Thyroid gland (tissue), 4 donors: ENCODE measurements at regions not wholly inside any gene's neighbourhood (a gene's known extent, or its start where the extent isn't known, plus 50 kb on each side); places are given as distances from the start of the nearest gene placed in this dataset.

Source experiments
- DNase-seq, 2 donors: peaks; one replicate each; pipeline ENCODE4 v3.0.0-alpha.2; 2019
- H3K27ac ChIP-seq, 3 donors: fragments of 200-600 bp; sonication (generic); 1 replicate in 2 of 3; 2 replicates in 1 of 3; pipeline ENCODE4 v1.5.1; 2016 to 2019; ENCODE audit warnings: mild to moderate bottlenecking in 1 of 3, moderate library complexity in 1 of 3
- H3K27me3 ChIP-seq: fragments of 200-600 bp; sonication (generic); one replicate; pipeline ENCODE4 v1.5.1; 2019
- H3K36me3 ChIP-seq, 2 donors: fragments of 200-600 bp; sonication (generic); one replicate each; pipeline ENCODE4 v1.5.1; 2016 to 2019
- H3K4me1 ChIP-seq, 2 donors: fragments of 200-600 bp; sonication (generic); one replicate each; pipeline ENCODE4 v1.5.1; 2017 to 2019
- H3K4me3 ChIP-seq, 3 donors: fragments of 200-600 bp; sonication (generic); replicated peaks in 1 of 3; 1 replicate in 2 of 3; 2 replicates in 1 of 3; pipeline ENCODE4 v1.5.1; 2016; ENCODE audit warnings: mild to moderate bottlenecking in 1 of 3
- H3K9me3 ChIP-seq: fragments of 200-600 bp; sonication (generic); one replicate; pipeline ENCODE4 v1.5.1; 2017
- POLR2A ChIP-seq, 2 donors: fragments of 450-650 bp; IDR thresholded peaks; one replicate each; pipeline ENCODE4 v1.6.1; 2017; ENCODE audit warnings: antibody characterized with exemption in 2 of 2, mild to moderate bottlenecking in 2 of 2, moderate library complexity in 1 of 2
- WGBS, 2 donors: methylation state at CpG; one replicate each; pipeline ENCODE4 v1.1.5; 2017; 5-methylcytosine and 5-hydroxymethylcytosine counted together
- intact Hi-C: fragments of 100-400 bp; cut with DNase I; formaldehyde crosslinking; loops from one replicate; pipeline ENCODE4 v1.15.1; 2023
- TF ChIP-seq, protein P1 (sequence below), 6 experiments: fragments of 200-600 bp in 3 of 6; fragments of 450-650 bp in 3 of 6; sonication (generic) in 3 of 6; IDR thresholded peaks; one replicate each; pipeline ENCODE4 v1.5.1; 2016 to 2019; ENCODE audit warnings: antibody characterized with exemption in 6 of 6, mild to moderate bottlenecking in 2 of 6, inconsistent platforms in 1 of 6, moderate library complexity in 1 of 6

DNA sequence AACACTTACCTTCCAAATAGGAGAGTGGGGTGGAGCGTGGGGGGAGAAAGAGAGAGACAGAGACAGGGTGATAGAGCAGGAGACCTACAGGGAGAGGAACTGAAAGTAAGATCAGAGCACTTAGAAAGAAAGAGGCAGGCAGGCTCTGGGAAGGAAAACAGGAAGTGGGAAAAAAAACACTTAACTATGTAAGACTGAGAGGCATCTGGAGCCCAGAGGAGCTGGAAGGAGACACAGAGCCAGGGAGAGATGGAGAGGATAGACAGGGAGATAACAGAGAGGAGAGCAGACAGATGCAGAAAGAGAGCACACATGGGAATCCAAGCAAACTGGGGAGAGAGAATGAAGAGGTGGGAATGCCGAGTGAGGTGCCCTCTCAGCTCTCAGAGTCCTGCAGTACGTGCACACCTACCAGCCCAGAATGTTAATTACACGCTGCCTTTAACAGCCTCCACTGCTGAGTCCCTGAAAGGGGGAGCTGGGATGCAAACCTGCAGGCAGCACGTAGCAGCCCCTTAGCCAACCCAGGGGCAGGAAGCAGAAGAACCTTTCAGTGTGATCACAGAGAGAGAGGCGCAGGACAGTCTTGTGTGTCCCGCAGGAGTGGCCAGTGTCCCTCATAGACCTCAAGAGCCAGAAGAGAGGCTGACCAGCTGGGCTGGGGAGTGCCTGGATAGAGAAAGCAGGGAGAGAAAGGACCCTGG lies 132.7 kb upstream of the LRFN2 start:
- WGBS, 2 donors, result 55 to 61% methylated on average over 7 of the region's 7 CpGs
- intact Hi-C loops, result no loop called here

DNA sequence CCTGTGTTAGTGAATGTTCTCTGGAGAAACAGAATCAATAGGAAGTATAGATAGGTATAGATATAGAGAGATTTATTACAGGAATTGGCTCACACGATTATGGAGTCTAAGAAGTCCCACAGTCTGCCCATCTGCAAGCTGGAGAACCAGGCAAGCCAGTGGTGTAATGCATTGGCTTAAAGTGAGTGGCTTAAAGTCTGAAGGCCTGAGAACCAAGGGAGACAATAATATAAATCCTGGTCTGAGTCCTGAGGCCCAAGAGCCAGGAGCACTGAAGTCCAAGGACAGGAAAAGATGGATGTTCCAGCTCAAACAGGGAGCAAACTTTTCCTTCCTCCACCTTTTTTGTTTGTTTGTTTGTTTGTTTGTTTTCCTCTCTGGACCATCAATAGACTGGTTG lies 131.2 kb upstream of the LRFN2 start:
- DNase-seq, result no peak
- no peak overlapping the region for H3K27ac ChIP-seq

More for the DNA sequence above, 132.7 kb upstream of the LRFN2 start:
- no peak for DNase-seq
- H3K4me1 ChIP-seq, result peaks cover 0 to 5% of the 10 kb centered on the region in 2 donors
- no peaks in the 10 kb centered on the region for H3K9me3 ChIP-seq
- no peak overlapping the region for H3K4me3 ChIP-seq
- H3K36me3 ChIP-seq, result no peaks in the 10 kb centered on the region
- H3K27ac ChIP-seq, result no peak overlapping the region
- H3K27me3 ChIP-seq, result no peaks in the 10 kb centered on the region
- TF ChIP-seq, protein P1, sequence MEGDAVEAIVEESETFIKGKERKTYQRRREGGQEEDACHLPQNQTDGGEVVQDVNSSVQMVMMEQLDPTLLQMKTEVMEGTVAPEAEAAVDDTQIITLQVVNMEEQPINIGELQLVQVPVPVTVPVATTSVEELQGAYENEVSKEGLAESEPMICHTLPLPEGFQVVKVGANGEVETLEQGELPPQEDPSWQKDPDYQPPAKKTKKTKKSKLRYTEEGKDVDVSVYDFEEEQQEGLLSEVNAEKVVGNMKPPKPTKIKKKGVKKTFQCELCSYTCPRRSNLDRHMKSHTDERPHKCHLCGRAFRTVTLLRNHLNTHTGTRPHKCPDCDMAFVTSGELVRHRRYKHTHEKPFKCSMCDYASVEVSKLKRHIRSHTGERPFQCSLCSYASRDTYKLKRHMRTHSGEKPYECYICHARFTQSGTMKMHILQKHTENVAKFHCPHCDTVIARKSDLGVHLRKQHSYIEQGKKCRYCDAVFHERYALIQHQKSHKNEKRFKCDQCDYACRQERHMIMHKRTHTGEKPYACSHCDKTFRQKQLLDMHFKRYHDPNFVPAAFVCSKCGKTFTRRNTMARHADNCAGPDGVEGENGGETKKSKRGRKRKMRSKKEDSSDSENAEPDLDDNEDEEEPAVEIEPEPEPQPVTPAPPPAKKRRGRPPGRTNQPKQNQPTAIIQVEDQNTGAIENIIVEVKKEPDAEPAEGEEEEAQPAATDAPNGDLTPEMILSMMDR (IDR thresholded peaks at IDR 0.05), result no peak
- no peak for TF ChIP-seq POLR2A (IDR thresholded peaks at IDR 0.05)

DNA sequence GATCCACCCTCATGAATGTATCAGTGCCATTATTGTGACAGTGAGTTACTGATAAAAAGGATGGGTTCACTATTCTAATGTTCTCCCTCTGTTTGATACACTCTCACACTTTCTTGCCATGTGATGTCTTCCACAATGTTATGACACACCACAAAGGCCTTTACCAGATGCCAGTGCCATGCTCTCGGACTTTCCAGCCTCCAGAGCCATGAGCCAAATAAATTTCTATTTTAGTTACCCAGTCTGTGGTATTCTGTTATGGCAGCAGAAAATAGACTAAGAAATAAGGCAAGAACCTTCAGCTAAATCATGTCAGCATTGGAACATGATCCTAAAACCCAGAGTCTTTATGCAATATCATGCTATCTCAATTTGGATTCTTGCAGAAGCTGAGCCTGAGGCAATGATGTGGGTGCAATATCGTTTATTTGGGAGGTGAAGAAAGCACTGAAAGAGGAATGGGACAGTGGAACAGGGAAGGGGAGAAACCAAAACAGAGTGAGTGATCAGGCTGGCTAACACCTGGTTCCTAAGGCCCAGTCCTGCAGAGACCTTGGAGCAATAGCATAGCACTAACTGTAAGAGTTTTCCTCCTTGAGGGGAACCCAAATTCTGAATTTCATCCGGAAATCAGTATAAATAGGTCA lies 130.4 kb upstream of the LRFN2 start:
- intact Hi-C loops, result no loop called here
- Histone ChIP-seq H3K4me3 (no peak overlapping the region), H3K27me3 (no peaks in the 10 kb centered on the region), H3K9me3 (no peaks in the 10 kb centered on the region), H3K27ac (no peak overlapping the region), H3K4me1 (peaks cover 0 to 5% of the 10 kb centered on the region in 2 donors), H3K36me3 (no peaks in the 10 kb centered on the region)
- TF ChIP-seq, protein P1 (IDR thresholded peaks at IDR 0.05), result no peak
- TF ChIP-seq POLR2A (IDR thresholded peaks at IDR 0.05), result no peak
- DNase-seq, result no peak
- 72 to 76% methylated on average over 3 of the region's 3 CpGs for WGBS, 2 donors

More for the DNA sequence above, 131.2 kb upstream of the LRFN2 start:
- no peaks in the 10 kb centered on the region for H3K9me3 ChIP-seq
- WGBS, 2 donors, result 88 to 91% methylated on average over 1 of the region's 1 CpG
- peaks cover 0 to 5% of the 10 kb centered on the region in 2 donors for H3K4me1 ChIP-seq
- intact Hi-C loops, result no loop called here
- H3K4me3 ChIP-seq, result no peak overlapping the region
- TF ChIP-seq, protein P1 (IDR thresholded peaks at IDR 0.05), result no peak
- TF ChIP-seq POLR2A (IDR thresholded peaks at IDR 0.05), result no peak
- H3K27me3 ChIP-seq, result no peaks in the 10 kb centered on the region
- no peaks in the 10 kb centered on the region for H3K36me3 ChIP-seq

DNA sequence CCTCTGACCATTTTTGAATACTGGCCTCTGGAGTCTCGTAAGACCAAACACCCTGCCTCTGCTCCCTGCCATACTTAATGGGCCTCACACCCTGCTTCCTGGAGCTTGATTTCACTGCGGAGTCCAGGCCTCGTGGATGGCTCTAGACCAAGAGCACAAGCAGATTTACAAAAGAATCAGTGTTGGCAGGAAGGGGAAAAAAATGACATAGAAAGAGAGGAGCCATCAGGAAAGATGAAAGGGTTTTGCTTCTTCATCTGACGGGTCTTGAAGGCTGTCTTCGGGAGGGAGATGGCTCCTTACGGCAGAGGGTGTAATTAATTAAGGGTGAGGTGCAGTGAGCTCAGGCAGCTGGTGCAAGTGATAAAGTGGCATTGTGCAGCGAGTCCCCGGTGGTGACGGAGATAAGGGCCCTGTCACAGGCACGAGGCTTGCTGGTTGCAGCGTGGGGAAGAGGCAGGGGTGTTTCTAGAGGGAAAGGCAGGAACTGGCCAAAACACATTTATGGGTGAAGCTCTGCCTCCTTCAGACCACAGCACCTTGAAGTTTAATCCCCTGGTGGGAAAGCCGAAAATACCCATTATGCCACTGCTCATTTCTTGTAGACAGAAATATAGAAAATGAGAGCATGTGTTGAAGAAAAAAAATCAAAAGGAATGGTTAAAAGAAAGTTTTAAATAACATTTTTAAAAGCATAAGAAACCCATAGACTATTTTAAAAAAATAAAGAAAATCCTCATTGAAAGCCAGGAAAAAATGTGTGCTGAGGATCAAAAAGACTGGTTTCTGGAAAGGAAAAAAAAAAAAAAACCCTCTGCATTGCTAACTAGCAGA lies 128.6 kb upstream of the LRFN2 start:
- 56 to 68% methylated on average over 12 of the region's 12 CpGs for WGBS, 2 donors
- Histone ChIP-seq H3K36me3 (no peaks in the 10 kb centered on the region), H3K4me1 (peaks cover 0 to 5% of the 10 kb centered on the region in 2 donors), H3K27me3 (no peaks in the 10 kb centered on the region), H3K9me3 (no peaks in the 10 kb centered on the region), H3K4me3 (no peak overlapping the region), H3K27ac (no peak overlapping the region)
- TF ChIP-seq, protein P1 (IDR thresholded peaks at IDR 0.05), result no peak
- no peak for TF ChIP-seq POLR2A (IDR thresholded peaks at IDR 0.05)
- intact Hi-C loops, result no loop called here
- no peak for DNase-seq
